IMR-90 (cell line): ENCODE measurements at regions not wholly inside any gene's neighbourhood (a gene's known extent, or its start where the extent isn't known, plus 50 kb on each side); places are given as distances from the start of the nearest gene placed in this dataset.

Experiments used
- CHD1 ChIP-seq: IDR thresholded peaks from 2 replicates; pipeline ENCODE4 v1.6.1; 2012; ENCODE audit warnings: low read depth, low read length, improper control_type of control experiment
- CTCF ChIP-seq: conservative IDR thresholded peaks from 2 replicates; pipeline ENCODE4 v1.5.1; 2012; ENCODE audit warnings: mild to moderate bottlenecking, low read depth, low read length, improper control_type of control experiment
- POLR2A ChIP-seq: IDR thresholded peaks from 2 replicates; pipeline ENCODE4 v1.6.1; 2012; ENCODE audit warnings: mild to moderate bottlenecking, low read depth, low read length
- RAD21 ChIP-seq: IDR thresholded peaks from 2 replicates; pipeline ENCODE4 v1.6.1; 2012; ENCODE audit warnings: low read length, improper control_type of control experiment
- RFX5 ChIP-seq: IDR thresholded peaks from 2 replicates; pipeline ENCODE4 v1.8.0; 2012; ENCODE audit warnings: low read depth, mild to moderate bottlenecking, low read length, moderate library complexity
- SMC3 ChIP-seq: fragments of 150-350 bp; IDR thresholded peaks from 2 replicates; pipeline ENCODE4 v1.6.1; 2016; ENCODE audit warnings: low read depth, mild to moderate bottlenecking, antibody characterized with exemption, low read length, moderate library complexity
- USF2 ChIP-seq: fragments of 150-350 bp; IDR thresholded peaks from 2 replicates; pipeline ENCODE4 v1.6.1; 2017; ENCODE audit warnings: mild to moderate bottlenecking, antibody characterized with exemption, low read length, low read depth

GRCh38 chr5:68793993-68794392 lies 299.8 kb upstream of the SLC30A5 start:
- TF ChIP-seq CTCF (no peak), SMC3 (no peak), USF2 (no peak), CHD1 (no peak), POLR2A (no peak), RFX5 (no peak), RAD21 (no peak)
